Activated CD8-positive, alpha-beta T cell treated with anti-CD3 and anti-CD28 coated beads for 36 hours (primary cell): ENCODE measurements at regions not wholly inside any gene's neighbourhood (a gene's known extent, or its start where the extent isn't known, plus 50 kb on each side); places are given as distances from the start of the nearest gene placed in this dataset.

ENCODE experiments used
- ATAC-seq: fragments of 200-7000 bp; cut with Tn5 transposase; one replicate; pipeline ENCODE4 v1.10.0; 2021; ENCODE audit warnings: mild to moderate bottlenecking, moderate library complexity
- CTCF ChIA-PET: fragments of 350-600 bp; sonication (Branson Sonifier 250); formaldehyde crosslinking; loops from one replicate; lab custom pipeline; 2021; ENCODE audit warnings: antibody characterized with exemption; lab: Charles Lee
- POLR2A ChIA-PET: fragments of 350-600 bp; sonication (Branson Sonifier 250); formaldehyde crosslinking; loops from one replicate; lab custom pipeline; 2021; ENCODE audit warnings: antibody characterized with exemption; lab: Charles Lee
- DNase-seq: peaks from one replicate; pipeline ENCODE4 v3.0.0-alpha.2; 2020
- H3K27ac Mint-ChIP-seq: one replicate; pipeline ENCODE4 v1.8.0; 2021; ENCODE audit warnings: mild to moderate bottlenecking, mixed read lengths
- H3K27me3 Mint-ChIP-seq: one replicate; pipeline ENCODE4 v1.8.0; 2021; ENCODE audit warnings: mixed read lengths
- H3K36me3 Mint-ChIP-seq: one replicate; pipeline ENCODE4 v1.8.0; 2021; ENCODE audit warnings: low read depth, mixed read lengths
- H3K4me1 Mint-ChIP-seq: one replicate; pipeline ENCODE4 v1.8.0; 2021; ENCODE audit warnings: low read depth, mixed read lengths
- H3K4me3 Mint-ChIP-seq: one replicate; pipeline ENCODE4 v1.8.0; 2021; ENCODE audit warnings: mild to moderate bottlenecking, moderate library complexity, mixed read lengths
- H3K9me3 Mint-ChIP-seq: one replicate; pipeline ENCODE4 v1.8.0; 2021; ENCODE audit warnings: mixed read lengths
- CTCF ChIP-seq: fragments of 200-600 bp; IDR thresholded peaks from one replicate; pipeline ENCODE4 v1.8.0; 2022; ENCODE audit warnings: antibody characterized with exemption, mild to moderate bottlenecking
- intact Hi-C: fragments of 100-400 bp; cut with micrococcal nuclease; formaldehyde crosslinking; loops from one replicate; pipeline ENCODE4 v1.10.0; 2022

- H3K27ac Mint-ChIP-seq, result no peak overlapping the region
- CTCF ChIA-PET, result no interaction called here
- H3K4me1 Mint-ChIP-seq, result no peaks in the 10 kb centered on the region
- H3K4me3 Mint-ChIP-seq, result no peak overlapping the region
- POLR2A ChIA-PET, result no interaction called here
- no peaks in the 10 kb centered on the region for H3K36me3 Mint-ChIP-seq
- no peak for TF ChIP-seq CTCF
- intact Hi-C loops, result no loop called here
- no peak for ATAC-seq
- H3K27me3 Mint-ChIP-seq, result no peaks in the 10 kb centered on the region
- no peak for DNase-seq
- no peaks in the 10 kb centered on the region for H3K9me3 Mint-ChIP-seq
Observed at GRCh38 chr11:87832211-87832610, 343.0 kb downstream of the RAB38 start.

GRCh38 chr11:87820011-87820410 is 355.2 kb downstream of the RAB38 start:
- no peaks in the 10 kb centered on the region for H3K9me3 Mint-ChIP-seq
- H3K27ac Mint-ChIP-seq, result no peak overlapping the region
- CTCF ChIA-PET, result no interaction called here
- no peaks in the 10 kb centered on the region for H3K36me3 Mint-ChIP-seq
- POLR2A ChIA-PET, result interaction anchor here (0.8 kb wide), 1 partner anchor 298 kb away, joined by 3 read pairs; no protein-coding TSS in a partner anchor
- H3K27me3 Mint-ChIP-seq, result no peaks in the 10 kb centered on the region
- H3K4me1 Mint-ChIP-seq, result no peaks in the 10 kb centered on the region
- no peak for TF ChIP-seq CTCF
- DNase-seq (no peak), ATAC-seq (no peak)
- no peak overlapping the region for H3K4me3 Mint-ChIP-seq
- intact Hi-C loops, result no loop called here

GRCh38 chr11:87819151-87819550 is 356.1 kb downstream of the RAB38 start:
- Mint-ChIP-seq H3K4me1 (no peaks in the 10 kb centered on the region), H3K27ac (no peak overlapping the region), H3K4me3 (no peak overlapping the region), H3K27me3 (no peaks in the 10 kb centered on the region), H3K9me3 (no peaks in the 10 kb centered on the region), H3K36me3 (no peaks in the 10 kb centered on the region)
- ATAC-seq (no peak), DNase-seq (no peak)
- intact Hi-C loops, result no loop called here
- ChIA-PET CTCF (no interaction called here), POLR2A (no interaction called here)
- TF ChIP-seq CTCF, result no peak

- no peaks in the 10 kb centered on the region for H3K4me1 Mint-ChIP-seq
- no peaks in the 10 kb centered on the region for H3K27me3 Mint-ChIP-seq
- H3K4me3 Mint-ChIP-seq, result no peak overlapping the region
- no peak for TF ChIP-seq CTCF
- ATAC-seq (no peak), DNase-seq (no peak)
- CTCF ChIA-PET, result no interaction called here
- H3K36me3 Mint-ChIP-seq, result no peaks in the 10 kb centered on the region
- H3K9me3 Mint-ChIP-seq, result no peaks in the 10 kb centered on the region
- H3K27ac Mint-ChIP-seq, result no peak overlapping the region
- POLR2A ChIA-PET, result no interaction called here
- intact Hi-C loops, result no loop called here
Observed at GRCh38 chr11:87812571-87813365, 362.5 kb downstream of the RAB38 start.

GRCh38 chr11:87810486-87810885 is 364.8 kb downstream of the RAB38 start:
- intact Hi-C loops, result no loop called here
- Mint-ChIP-seq H3K9me3 (no peaks in the 10 kb centered on the region), H3K36me3 (no peaks in the 10 kb centered on the region), H3K4me3 (no peak overlapping the region), H3K27ac (no peak overlapping the region), H3K4me1 (no peaks in the 10 kb centered on the region), H3K27me3 (no peaks in the 10 kb centered on the region)
- no peak for TF ChIP-seq CTCF
- ChIA-PET POLR2A (no interaction called here), CTCF (no interaction called here)
- DNase-seq (no peak), ATAC-seq (no peak)
